ENCODE measurements at regions not wholly inside any gene's neighbourhood (a gene's known extent, or its start where the extent isn't known, plus 50 kb on each side); places are given as distances from the start of the nearest gene placed in this dataset.

- DNase-seq (ENCODE audit: low spot score): no peak
Observed at GRCh38 chr7:46996972-46997371, 584.9 kb downstream of the TNS3 start.

GRCh38 chr7:46993396-46993795 is 588.5 kb downstream of the TNS3 start:
- no peak for DNase-seq (ENCODE audit: low spot score)

GRCh38 chr7:46990761-46991160 is 591.1 kb downstream of the TNS3 start:
- no peak for DNase-seq (ENCODE audit: low spot score)

GRCh38 chr7:46989247-46989646 is 592.7 kb downstream of the TNS3 start:
- DNase-seq (ENCODE audit: low spot score): no peak

GRCh38 chr7:46982928-46983327 is 599.0 kb downstream of the TNS3 start:
- no peak for DNase-seq (ENCODE audit: low spot score)

GRCh38 chr7:46979439-46979838 is 602.5 kb downstream of the TNS3 start:
- DNase-seq (ENCODE audit: low spot score): no peak

- DNase-seq (ENCODE audit: low spot score): no peak
Observed at GRCh38 chr7:46975493-46975892, 606.4 kb downstream of the TNS3 start.

- DNase-seq (ENCODE audit: low spot score): no peak
Observed at GRCh38 chr7:46972205-46972604, 609.7 kb downstream of the TNS3 start.

GRCh38 chr7:46970476-46970875 is 611.4 kb downstream of the TNS3 start:
- no peak for DNase-seq (ENCODE audit: low spot score)

- DNase-seq (ENCODE audit: low spot score): no peak
Observed at GRCh38 chr7:46970131-46970430, 611.8 kb downstream of the TNS3 start.

- DNase-seq (ENCODE audit: low spot score): no peak
Observed at GRCh38 chr7:46969303-46970130, 612.4 kb downstream of the TNS3 start.

GRCh38 chr7:46968003-46968402 is 613.9 kb downstream of the TNS3 start:
- no peak for DNase-seq (ENCODE audit: low spot score)

GRCh38 chr7:46963719-46964118 is 618.2 kb downstream of the TNS3 start:
- DNase-seq (ENCODE audit: low spot score): no peak

GRCh38 chr7:46960970-46961369 is 620.9 kb downstream of the TNS3 start:
- DNase-seq (ENCODE audit: low spot score): no peak

GRCh38 chr7:46957195-46957594 is 624.7 kb downstream of the TNS3 start:
- DNase-seq (ENCODE audit: low spot score): no peak

GRCh38 chr7:46955531-46955930 is 626.4 kb downstream of the TNS3 start:
- no peak for DNase-seq (ENCODE audit: low spot score)

GRCh38 chr7:46954181-46954580 is 627.7 kb downstream of the TNS3 start:
- no peak for DNase-seq (ENCODE audit: low spot score)

- DNase-seq (ENCODE audit: low spot score): no peak
Observed at GRCh38 chr7:46953008-46953407, 628.9 kb downstream of the TNS3 start.

GRCh38 chr7:46949270-46949931 is 632.5 kb downstream of the TNS3 start:
- DNase-seq (ENCODE audit: low spot score): no peak

GRCh38 chr7:46948716-46949115 is 633.2 kb downstream of the TNS3 start:
- no peak for DNase-seq (ENCODE audit: low spot score)

GRCh38 chr7:46945328-46945727 is 636.6 kb downstream of the TNS3 start:
- DNase-seq (ENCODE audit: low spot score): no peak

- no peak for DNase-seq (ENCODE audit: low spot score)
Observed at GRCh38 chr7:46943996-46944395, 637.9 kb downstream of the TNS3 start.

- no peak for DNase-seq (ENCODE audit: low spot score)
Observed at GRCh38 chr7:46942574-46942973, 639.3 kb downstream of the TNS3 start.
